ENCODE measurements at regions not wholly inside any gene's neighbourhood (a gene's known extent, or its start where the extent isn't known, plus 50 kb on each side); places are given as distances from the start of the nearest gene placed in this dataset.

DNA sequence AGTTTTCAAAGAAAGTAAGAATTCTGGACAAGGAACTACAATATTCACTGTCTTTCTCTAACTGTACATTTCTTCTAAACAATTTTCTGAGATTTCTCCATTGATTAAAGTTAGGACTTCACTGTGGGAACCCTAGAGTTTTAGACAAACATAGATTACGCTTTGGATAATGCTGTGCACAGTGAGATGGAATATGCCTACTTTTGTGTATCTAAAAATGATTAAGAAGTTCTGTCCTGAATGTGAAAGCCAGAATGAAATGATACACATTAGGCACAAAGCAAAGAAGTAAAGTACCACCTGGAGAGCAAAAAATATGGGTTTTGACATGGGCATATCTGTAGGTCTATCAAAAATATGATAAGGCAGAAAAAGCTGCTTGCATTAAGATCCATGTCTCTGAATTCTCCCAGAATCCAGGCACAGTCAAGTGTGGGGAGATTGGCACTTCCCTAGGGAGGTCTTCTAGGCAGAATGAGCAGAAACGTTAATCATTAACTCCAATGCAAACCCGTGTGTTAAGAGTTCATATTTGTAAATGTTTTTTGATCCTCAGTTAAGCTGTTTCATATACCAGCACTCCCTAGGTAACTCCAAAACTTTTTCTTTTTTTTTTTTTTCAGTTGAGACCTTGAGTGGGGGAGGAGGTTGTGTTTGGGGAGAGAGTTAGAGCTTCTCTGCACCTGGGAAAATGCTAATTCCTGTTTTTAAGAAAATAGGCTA lies 467.1 kb downstream of the LMO4 start (continued):
- no peak for TF ChIP-seq TEAD4 (CRISPR knock-in tag; IDR thresholded peaks at IDR 0.05)

GRCh38 chr1:87796471-87796901 lies 467.8 kb downstream of the LMO4 start:
- Mint-ChIP-seq H3K4me1 (peaks cover 22% of the 10 kb centered on the region), H3K4me3 (no peak overlapping the region), H3K27me3 (ENCODE audit: low read depth) (no peaks in the 10 kb centered on the region), H3K9me3 (peaks cover 9% of the 10 kb centered on the region), H3K27ac (no peak overlapping the region), H3K36me3 (no peaks in the 10 kb centered on the region; the same call in 1 of the 2 replicates)
- no peak for TF ChIP-seq KAT7 (CRISPR knock-in tag; IDR thresholded peaks at IDR 0.05; ENCODE audit: borderline replicate concordance)
- TF ChIP-seq, protein P1, sequence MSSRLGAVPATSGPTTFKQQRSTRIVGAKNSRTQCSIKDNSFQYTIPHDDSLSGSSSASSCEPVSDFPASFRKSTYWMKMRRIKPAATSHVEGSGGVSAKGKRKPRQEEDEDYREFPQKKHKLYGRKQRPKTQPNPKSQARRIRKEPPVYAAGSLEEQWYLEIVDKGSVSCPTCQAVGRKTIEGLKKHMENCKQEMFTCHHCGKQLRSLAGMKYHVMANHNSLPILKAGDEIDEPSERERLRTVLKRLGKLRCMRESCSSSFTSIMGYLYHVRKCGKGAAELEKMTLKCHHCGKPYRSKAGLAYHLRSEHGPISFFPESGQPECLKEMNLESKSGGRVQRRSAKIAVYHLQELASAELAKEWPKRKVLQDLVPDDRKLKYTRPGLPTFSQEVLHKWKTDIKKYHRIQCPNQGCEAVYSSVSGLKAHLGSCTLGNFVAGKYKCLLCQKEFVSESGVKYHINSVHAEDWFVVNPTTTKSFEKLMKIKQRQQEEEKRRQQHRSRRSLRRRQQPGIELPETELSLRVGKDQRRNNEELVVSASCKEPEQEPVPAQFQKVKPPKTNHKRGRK (CRISPR knock-in tag; IDR thresholded peaks at IDR 0.05; ENCODE audit: borderline replicate concordance) = no peak
- TF ChIP-seq RORB (CRISPR knock-in tag; IDR thresholded peaks at IDR 0.05) = no peak
- no peak for TF ChIP-seq GRHL2 (CRISPR knock-in tag; IDR thresholded peaks at IDR 0.05; ENCODE audit: insufficient replicate concordance, severe bottlenecking)
- TF ChIP-seq, protein P2, sequence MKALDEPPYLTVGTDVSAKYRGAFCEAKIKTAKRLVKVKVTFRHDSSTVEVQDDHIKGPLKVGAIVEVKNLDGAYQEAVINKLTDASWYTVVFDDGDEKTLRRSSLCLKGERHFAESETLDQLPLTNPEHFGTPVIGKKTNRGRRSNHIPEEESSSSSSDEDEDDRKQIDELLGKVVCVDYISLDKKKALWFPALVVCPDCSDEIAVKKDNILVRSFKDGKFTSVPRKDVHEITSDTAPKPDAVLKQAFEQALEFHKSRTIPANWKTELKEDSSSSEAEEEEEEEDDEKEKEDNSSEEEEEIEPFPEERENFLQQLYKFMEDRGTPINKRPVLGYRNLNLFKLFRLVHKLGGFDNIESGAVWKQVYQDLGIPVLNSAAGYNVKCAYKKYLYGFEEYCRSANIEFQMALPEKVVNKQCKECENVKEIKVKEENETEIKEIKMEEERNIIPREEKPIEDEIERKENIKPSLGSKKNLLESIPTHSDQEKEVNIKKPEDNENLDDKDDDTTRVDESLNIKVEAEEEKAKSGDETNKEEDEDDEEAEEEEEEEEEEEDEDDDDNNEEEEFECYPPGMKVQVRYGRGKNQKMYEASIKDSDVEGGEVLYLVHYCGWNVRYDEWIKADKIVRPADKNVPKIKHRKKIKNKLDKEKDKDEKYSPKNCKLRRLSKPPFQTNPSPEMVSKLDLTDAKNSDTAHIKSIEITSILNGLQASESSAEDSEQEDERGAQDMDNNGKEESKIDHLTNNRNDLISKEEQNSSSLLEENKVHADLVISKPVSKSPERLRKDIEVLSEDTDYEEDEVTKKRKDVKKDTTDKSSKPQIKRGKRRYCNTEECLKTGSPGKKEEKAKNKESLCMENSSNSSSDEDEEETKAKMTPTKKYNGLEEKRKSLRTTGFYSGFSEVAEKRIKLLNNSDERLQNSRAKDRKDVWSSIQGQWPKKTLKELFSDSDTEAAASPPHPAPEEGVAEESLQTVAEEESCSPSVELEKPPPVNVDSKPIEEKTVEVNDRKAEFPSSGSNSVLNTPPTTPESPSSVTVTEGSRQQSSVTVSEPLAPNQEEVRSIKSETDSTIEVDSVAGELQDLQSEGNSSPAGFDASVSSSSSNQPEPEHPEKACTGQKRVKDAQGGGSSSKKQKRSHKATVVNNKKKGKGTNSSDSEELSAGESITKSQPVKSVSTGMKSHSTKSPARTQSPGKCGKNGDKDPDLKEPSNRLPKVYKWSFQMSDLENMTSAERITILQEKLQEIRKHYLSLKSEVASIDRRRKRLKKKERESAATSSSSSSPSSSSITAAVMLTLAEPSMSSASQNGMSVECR (CRISPR knock-in tag; IDR thresholded peaks at IDR 0.05; ENCODE audit: borderline replicate concordance) = no peak
- no peak for TF ChIP-seq NR1H2 (CRISPR knock-in tag; IDR thresholded peaks at IDR 0.05)
- no peak for TF ChIP-seq TCF7 (CRISPR knock-in tag; IDR thresholded peaks at IDR 0.05; ENCODE audit: low read depth)
- TF ChIP-seq, protein P3, sequence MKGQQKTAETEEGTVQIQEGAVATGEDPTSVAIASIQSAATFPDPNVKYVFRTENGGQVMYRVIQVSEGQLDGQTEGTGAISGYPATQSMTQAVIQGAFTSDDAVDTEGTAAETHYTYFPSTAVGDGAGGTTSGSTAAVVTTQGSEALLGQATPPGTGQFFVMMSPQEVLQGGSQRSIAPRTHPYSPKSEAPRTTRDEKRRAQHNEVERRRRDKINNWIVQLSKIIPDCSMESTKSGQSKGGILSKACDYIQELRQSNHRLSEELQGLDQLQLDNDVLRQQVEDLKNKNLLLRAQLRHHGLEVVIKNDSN (CRISPR knock-in tag; IDR thresholded peaks at IDR 0.05) = no peak
- TF ChIP-seq FOXP4 (CRISPR knock-in tag; IDR thresholded peaks at IDR 0.05) = no peak
- TF ChIP-seq, protein P4, sequence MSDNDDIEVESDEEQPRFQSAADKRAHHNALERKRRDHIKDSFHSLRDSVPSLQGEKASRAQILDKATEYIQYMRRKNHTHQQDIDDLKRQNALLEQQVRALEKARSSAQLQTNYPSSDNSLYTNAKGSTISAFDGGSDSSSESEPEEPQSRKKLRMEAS (CRISPR knock-in tag; IDR thresholded peaks at IDR 0.05) = no peak
- CTCF ChIA-PET = interaction anchor here (1.0 kb wide), 1 partner anchor 12 kb away, joined by 3 read pairs; no protein-coding TSS in a partner anchor
- ATAC-seq (no peak), DNase-seq (ENCODE audit: low spot score) (no peak)
- POLR2A ChIA-PET = no interaction called here

DNA sequence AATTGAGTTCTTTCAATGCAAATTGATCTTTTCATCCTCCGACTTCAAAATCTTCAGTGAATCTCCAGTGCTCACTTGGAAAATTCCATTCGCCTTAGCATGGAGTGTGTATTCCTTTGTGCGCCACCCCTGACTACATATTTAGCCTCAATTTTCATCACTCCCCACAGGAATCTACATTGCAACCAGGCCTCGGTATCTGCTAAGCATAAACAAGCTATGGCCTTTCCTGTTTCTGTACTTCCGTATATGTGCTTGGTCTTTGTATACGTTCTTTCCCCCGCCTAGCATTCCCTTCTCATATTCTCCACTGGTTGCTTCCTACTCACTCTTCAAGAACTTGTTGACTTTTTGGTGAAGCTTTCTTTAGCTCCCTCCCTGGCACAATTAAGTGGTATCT lies 470.8 kb downstream of the LMO4 start:
- POLR2A ChIA-PET = no interaction called here
- DNase-seq (ENCODE audit: low spot score) (no peak), ATAC-seq (no peak)
- H3K4me1 Mint-ChIP-seq = peaks cover 14% of the 10 kb centered on the region
- H3K36me3 Mint-ChIP-seq = no peaks in the 10 kb centered on the region; the same call in 1 of the 2 replicates
- H3K9me3 Mint-ChIP-seq = peaks cover 14% of the 10 kb centered on the region
- H3K27me3 Mint-ChIP-seq (ENCODE audit: low read depth) = no peaks in the 10 kb centered on the region
- H3K27ac Mint-ChIP-seq = no peak overlapping the region
- no peak overlapping the region for H3K4me3 Mint-ChIP-seq
- CTCF ChIA-PET = no interaction called here
- TF ChIP-seq E2F1 (CRISPR knock-in tag; IDR thresholded peaks at IDR 0.05) (no peak), ELF4 (CRISPR knock-in tag; IDR thresholded peaks at IDR 0.05; ENCODE audit: low read depth) (no peak), ETV6 (CRISPR knock-in tag; IDR thresholded peaks at IDR 0.05) (no peak), ZBTB43 (CRISPR knock-in tag; IDR thresholded peaks at IDR 0.05) (no peak), ZNF396 (CRISPR knock-in tag; IDR thresholded peaks at IDR 0.05; ENCODE audit: borderline replicate concordance) (no peak), NR3C1 (CRISPR knock-in tag; conservative IDR thresholded peaks at IDR 0.05; ENCODE audit: low read depth) (no peak), CBFB (CRISPR knock-in tag; IDR thresholded peaks at IDR 0.05; ENCODE audit: low read depth) (no peak)
- TF ChIP-seq, protein P5, sequence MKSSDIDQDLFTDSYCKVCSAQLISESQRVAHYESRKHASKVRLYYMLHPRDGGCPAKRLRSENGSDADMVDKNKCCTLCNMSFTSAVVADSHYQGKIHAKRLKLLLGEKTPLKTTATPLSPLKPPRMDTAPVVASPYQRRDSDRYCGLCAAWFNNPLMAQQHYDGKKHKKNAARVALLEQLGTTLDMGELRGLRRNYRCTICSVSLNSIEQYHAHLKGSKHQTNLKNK (CRISPR knock-in tag; IDR thresholded peaks at IDR 0.05) = no peak
